H1 (cell line): ENCODE measurements at regions not wholly inside any gene's neighbourhood (a gene's known extent, or its start where the extent isn't known, plus 50 kb on each side); places are given as distances from the start of the nearest gene placed in this dataset.

Source experiments
- BACH1 ChIP-seq: IDR thresholded peaks from 2 replicates; pipeline ENCODE4 v1.6.1; 2012; ENCODE audit warnings: low read length, improper control_type of control experiment
- CHD2 ChIP-seq: IDR thresholded peaks from 2 replicates; pipeline ENCODE4 v1.6.1; 2012; ENCODE audit warnings: low read length, improper control_type of control experiment
- CREB1 ChIP-seq: IDR thresholded peaks from 2 replicates; pipeline ENCODE4 v1.6.1; 2012; ENCODE audit warnings: inconsistent platforms
- EGR1 ChIP-seq: IDR thresholded peaks from 2 replicates; pipeline ENCODE4 v1.6.1; 2011; ENCODE audit warnings: low read depth, low read length, borderline replicate concordance
- NANOG ChIP-seq: IDR thresholded peaks from 2 replicates; pipeline ENCODE4 v1.6.1; 2011; ENCODE audit warnings: low read length, low read depth, mild to moderate bottlenecking, inconsistent platforms; ENCODE audit not compliant: insufficient read depth, poor library complexity, severe bottlenecking
- RBBP5 ChIP-seq: IDR thresholded peaks from 2 replicates; pipeline ENCODE4 v1.7.1; 2012; ENCODE audit warnings: low read depth, mild to moderate bottlenecking, inconsistent platforms, low read length, moderate library complexity, borderline replicate concordance
- TF ChIP-seq, protein P1 (sequence below): IDR thresholded peaks from 2 replicates; pipeline ENCODE4 v1.6.1; 2011; ENCODE audit warnings: low read length, improper control_type of control experiment
- TF ChIP-seq, protein P2 (sequence below), 3 experiments: IDR thresholded peaks; 1 replicate in 2 of 3; 2 replicates in 1 of 3; pipeline versions ENCODE4 v1.5.1 to v1.6.1; 2011; ENCODE audit warnings: low read length in 3 of 3, mild to moderate bottlenecking in 3 of 3, inconsistent platforms in 2 of 3, low read depth in 1 of 3, moderate library complexity in 1 of 3; ENCODE audit not compliant: insufficient read depth in 1 of 3; ENCODE audit errors: control extremely low read depth in 1 of 3

DNA sequence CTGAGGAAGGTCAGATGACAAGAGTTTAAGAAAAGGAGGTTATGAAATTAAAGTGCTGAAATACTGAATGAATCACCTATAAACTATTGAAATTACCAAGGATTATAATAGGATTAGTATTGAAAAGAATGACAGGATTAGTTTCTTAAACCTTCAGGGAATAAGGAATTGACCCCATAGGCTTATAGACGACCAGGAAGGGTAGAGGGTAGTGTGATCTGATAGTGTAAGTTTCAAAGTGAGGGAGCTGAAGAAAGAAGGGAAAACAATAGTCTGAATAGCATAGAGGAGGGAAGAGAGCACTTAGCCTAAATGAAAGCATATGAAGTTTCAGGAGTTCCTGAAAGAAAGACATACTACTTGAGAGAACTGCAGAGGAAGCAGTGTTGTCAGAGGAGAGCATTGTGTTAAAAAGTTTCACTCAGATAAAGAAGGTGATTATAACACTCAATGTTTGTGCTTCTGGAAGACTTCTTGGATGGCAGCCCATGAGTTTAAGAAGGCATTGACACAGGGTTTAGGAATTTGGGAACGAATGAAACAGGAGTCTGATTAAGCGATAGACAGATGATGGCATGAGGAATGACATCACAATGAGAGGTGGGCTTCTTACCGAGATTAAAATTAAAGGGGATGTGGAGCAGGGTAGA, 557.9 kb upstream of the GRAMD2B start (continued):
- TF ChIP-seq, protein P1, sequence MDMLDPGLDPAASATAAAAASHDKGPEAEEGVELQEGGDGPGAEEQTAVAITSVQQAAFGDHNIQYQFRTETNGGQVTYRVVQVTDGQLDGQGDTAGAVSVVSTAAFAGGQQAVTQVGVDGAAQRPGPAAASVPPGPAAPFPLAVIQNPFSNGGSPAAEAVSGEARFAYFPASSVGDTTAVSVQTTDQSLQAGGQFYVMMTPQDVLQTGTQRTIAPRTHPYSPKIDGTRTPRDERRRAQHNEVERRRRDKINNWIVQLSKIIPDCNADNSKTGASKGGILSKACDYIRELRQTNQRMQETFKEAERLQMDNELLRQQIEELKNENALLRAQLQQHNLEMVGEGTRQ = no peak
- TF ChIP-seq CREB1 (no peak), BACH1 (no peak), RBBP5 (no peak), EGR1 (no peak), CHD2 (no peak), NANOG (no peak)
- TF ChIP-seq, protein P2, sequence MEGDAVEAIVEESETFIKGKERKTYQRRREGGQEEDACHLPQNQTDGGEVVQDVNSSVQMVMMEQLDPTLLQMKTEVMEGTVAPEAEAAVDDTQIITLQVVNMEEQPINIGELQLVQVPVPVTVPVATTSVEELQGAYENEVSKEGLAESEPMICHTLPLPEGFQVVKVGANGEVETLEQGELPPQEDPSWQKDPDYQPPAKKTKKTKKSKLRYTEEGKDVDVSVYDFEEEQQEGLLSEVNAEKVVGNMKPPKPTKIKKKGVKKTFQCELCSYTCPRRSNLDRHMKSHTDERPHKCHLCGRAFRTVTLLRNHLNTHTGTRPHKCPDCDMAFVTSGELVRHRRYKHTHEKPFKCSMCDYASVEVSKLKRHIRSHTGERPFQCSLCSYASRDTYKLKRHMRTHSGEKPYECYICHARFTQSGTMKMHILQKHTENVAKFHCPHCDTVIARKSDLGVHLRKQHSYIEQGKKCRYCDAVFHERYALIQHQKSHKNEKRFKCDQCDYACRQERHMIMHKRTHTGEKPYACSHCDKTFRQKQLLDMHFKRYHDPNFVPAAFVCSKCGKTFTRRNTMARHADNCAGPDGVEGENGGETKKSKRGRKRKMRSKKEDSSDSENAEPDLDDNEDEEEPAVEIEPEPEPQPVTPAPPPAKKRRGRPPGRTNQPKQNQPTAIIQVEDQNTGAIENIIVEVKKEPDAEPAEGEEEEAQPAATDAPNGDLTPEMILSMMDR (IDR thresholded peaks at IDR 0.05; ENCODE audit: control extremely low read depth in 1 of 3, insufficient read depth in 1 of 3, low read depth in 1 of 3, low read length in 3 of 3) = no peak
